ENCODE measurements at regions not wholly inside any gene's neighbourhood (a gene's known extent, or its start where the extent isn't known, plus 50 kb on each side); places are given as distances from the start of the nearest gene placed in this dataset.

- DNase-seq: no peak
Measured at GRCh38 chr6:148134592-148134991, 208.0 kb upstream of the SASH1 start.

- DNase-seq: no peak
Measured at GRCh38 chr6:148136586-148136985, 206.1 kb upstream of the SASH1 start.

GRCh38 chr6:148137652-148138051 is 205.0 kb upstream of the SASH1 start:
- DNase-seq: no peak

- no peak for DNase-seq
Measured at GRCh38 chr6:148138573-148138972, 204.1 kb upstream of the SASH1 start.

GRCh38 chr6:148140772-148141557 is 201.7 kb upstream of the SASH1 start:
- no peak for DNase-seq

- DNase-seq: no peak
Measured at GRCh38 chr6:148142821-148143220, 199.8 kb upstream of the SASH1 start.

- DNase-seq: no peak
Measured at GRCh38 chr6:148143771-148144170, 198.9 kb upstream of the SASH1 start.

- peak; percentile 7 for DNase-seq
Measured at GRCh38 chr6:148144917-148145521, 197.6 kb upstream of the SASH1 start.

GRCh38 chr6:148146717-148147462 is 195.7 kb upstream of the SASH1 start:
- DNase-seq: no peak

GRCh38 chr6:148147463-148147830 is 195.2 kb upstream of the SASH1 start:
- no peak for DNase-seq

- DNase-seq: no peak
Measured at GRCh38 chr6:148151896-148152643, 190.6 kb upstream of the SASH1 start.

- DNase-seq: no peak
Measured at GRCh38 chr6:148154668-148155067, 188.0 kb upstream of the SASH1 start.

GRCh38 chr6:148155293-148155692 is 187.3 kb upstream of the SASH1 start:
- no peak for DNase-seq

- DNase-seq: no peak
Measured at GRCh38 chr6:148157841-148158240, 184.8 kb upstream of the SASH1 start.

- no peak for DNase-seq
Measured at GRCh38 chr6:148164645-148165044, 178.0 kb upstream of the SASH1 start.

- peak; percentile 26 for DNase-seq
Measured at GRCh38 chr6:148166339-148166968, 176.2 kb upstream of the SASH1 start.

GRCh38 chr6:148169706-148170105 is 172.9 kb upstream of the SASH1 start:
- no peak for DNase-seq

GRCh38 chr6:148170286-148170685 is 172.4 kb upstream of the SASH1 start:
- no peak for DNase-seq

GRCh38 chr6:148173548-148173947 is 169.1 kb upstream of the SASH1 start:
- no peak for DNase-seq

GRCh38 chr6:148175550-148176188 is 167.0 kb upstream of the SASH1 start:
- no peak for DNase-seq

- DNase-seq: no peak
Measured at GRCh38 chr6:148177589-148178233, 164.9 kb upstream of the SASH1 start.

- no peak for DNase-seq
Measured at GRCh38 chr6:148179786-148180185, 162.9 kb upstream of the SASH1 start.

All from NCI-H446 treated with DMSO at 0.1 percent for 48 hours (cell line).